ENCODE measurements at regions not wholly inside any gene's neighbourhood (a gene's known extent, or its start where the extent isn't known, plus 50 kb on each side); places are given as distances from the start of the nearest gene placed in this dataset.
"Not testable (repeated sequence)": the region's sequence is repeated elsewhere in the genome, so short reads cannot be mapped to it uniquely, and the experiment has no call there.

- peaks cover 6% of the 10 kb centered on the region for H3K9me3 ChIP-seq
- intact Hi-C loops (cut with DNase I, micrococcal nuclease), result no loop called here
- H3K4me3 ChIP-seq, result no peak overlapping the region
- no peak for DNase-seq
- H3K4me1 ChIP-seq (ENCODE audit: low read depth), result no peaks in the 10 kb centered on the region
- H3K36me3 ChIP-seq (ENCODE audit: low read depth), result no peaks in the 10 kb centered on the region
- no peak for TF ChIP-seq CTCF (IDR thresholded peaks at IDR 0.05)
- no peak for ATAC-seq
Observed at GRCh38 chr4:164596927-164597326, 157.0 kb upstream of the SMIM31 start.

- Histone ChIP-seq H3K4me3 (no peak overlapping the region), H3K4me1 (ENCODE audit: low read depth) (no peaks in the 10 kb centered on the region), H3K9me3 (peaks cover 12% of the 10 kb centered on the region), H3K36me3 (ENCODE audit: low read depth) (no peaks in the 10 kb centered on the region)
- DNase-seq (no peak), ATAC-seq (no peak)
- intact Hi-C loops (cut with DNase I, micrococcal nuclease), result no loop called here
- no peak for TF ChIP-seq CTCF (IDR thresholded peaks at IDR 0.05)
Observed at GRCh38 chr4:164601653-164602052, 152.3 kb upstream of the SMIM31 start.

GRCh38 chr4:164605791-164606190, 148.1 kb upstream of the SMIM31 start:
- DNase-seq; H3K4me1 ChIP-seq (ENCODE audit: low read depth); ATAC-seq; H3K36me3 ChIP-seq (ENCODE audit: low read depth); H3K4me3 ChIP-seq; intact Hi-C loops (cut with DNase I, micrococcal nuclease): not testable (repeated sequence)
- peaks cover 12% of the 10 kb centered on the region for H3K9me3 ChIP-seq

GRCh38 chr4:164606478-164606877, 147.5 kb upstream of the SMIM31 start:
- peaks cover 10% of the 10 kb centered on the region for H3K9me3 ChIP-seq
- H3K4me3 ChIP-seq, result no peak overlapping the region
- ATAC-seq (no peak), DNase-seq (no peak)
- no peaks in the 10 kb centered on the region for H3K4me1 ChIP-seq (ENCODE audit: low read depth)
- no peak for TF ChIP-seq CTCF (IDR thresholded peaks at IDR 0.05)
- intact Hi-C loops (cut with DNase I, micrococcal nuclease), result no loop called here
- H3K36me3 ChIP-seq (ENCODE audit: low read depth), result no peaks in the 10 kb centered on the region

- intact Hi-C loops (cut with DNase I, micrococcal nuclease), result no loop called here
- no peaks in the 10 kb centered on the region for H3K9me3 ChIP-seq
- ATAC-seq (no peak), DNase-seq (no peak)
- H3K4me3 ChIP-seq, result no peak overlapping the region
- no peaks in the 10 kb centered on the region for H3K36me3 ChIP-seq (ENCODE audit: low read depth)
- TF ChIP-seq CTCF (IDR thresholded peaks at IDR 0.05), result no peak
- H3K4me1 ChIP-seq (ENCODE audit: low read depth), result no peaks in the 10 kb centered on the region
Observed at GRCh38 chr4:164613256-164613655, 140.7 kb upstream of the SMIM31 start.

GRCh38 chr4:164613792-164614191, 140.1 kb upstream of the SMIM31 start:
- TF ChIP-seq CTCF (IDR thresholded peaks at IDR 0.05), result no peak
- Histone ChIP-seq H3K4me3 (no peak overlapping the region), H3K9me3 (no peaks in the 10 kb centered on the region), H3K4me1 (ENCODE audit: low read depth) (no peaks in the 10 kb centered on the region), H3K36me3 (ENCODE audit: low read depth) (no peaks in the 10 kb centered on the region)
- ATAC-seq (no peak), DNase-seq (no peak)
- intact Hi-C loops (cut with DNase I, micrococcal nuclease), result no loop called here
